Activated T-cell treated with anti-CD3 and anti-CD28 coated beads, Interleukin-2, amount 50 U/mL, for 48 hours (primary cell): ENCODE measurements at regions not wholly inside any gene's neighbourhood (a gene's known extent, or its start where the extent isn't known, plus 50 kb on each side); places are given as distances from the start of the nearest gene placed in this dataset.
"Not testable (repeated sequence)": the region's sequence is repeated elsewhere in the genome, so short reads cannot be mapped to it uniquely, and the experiment has no call there.

Experiments used
- DNase-seq, 2 experiments: peaks; one replicate each; pipeline ENCODE4 v3.0.0-alpha.2; 2020

GRCh38 chr21:28513428-28513827 lies 479.2 kb downstream of the LTN1 start:
- no peak for DNase-seq

- DNase-seq: no peak
Observed at GRCh38 chr21:28509031-28509430, 483.6 kb downstream of the LTN1 start.

GRCh38 chr21:28508126-28508525 lies 484.6 kb downstream of the LTN1 start:
- DNase-seq: no peak

GRCh38 chr21:28496517-28496916 lies 496.2 kb downstream of the LTN1 start:
- no peak for DNase-seq

- DNase-seq: no peak
Observed at GRCh38 chr21:28492127-28492526, 500.6 kb downstream of the LTN1 start.

- DNase-seq: no peak
Observed at GRCh38 chr21:28489821-28490350, 502.8 kb downstream of the LTN1 start.

GRCh38 chr21:28489162-28489561 lies 503.5 kb downstream of the LTN1 start:
- no peak for DNase-seq

GRCh38 chr21:28487455-28488070 lies 505.1 kb downstream of the LTN1 start:
- no peak for DNase-seq

- no peak for DNase-seq
Observed at GRCh38 chr21:28485301-28486022, 507.2 kb downstream of the LTN1 start.

- DNase-seq: no peak
Observed at GRCh38 chr21:28483301-28484035, 509.2 kb downstream of the LTN1 start.

- no peak for DNase-seq
Observed at GRCh38 chr21:28482657-28483056, 510.0 kb downstream of the LTN1 start.

GRCh38 chr21:28480470-28480869 lies 512.2 kb downstream of the LTN1 start:
- DNase-seq: no peak

- no peak for DNase-seq
Observed at GRCh38 chr21:28473530-28474220, 519.0 kb downstream of the LTN1 start.

- DNase-seq: not testable (repeated sequence)
Observed at GRCh38 chr21:28472543-28472942, 520.1 kb downstream of the LTN1 start.

- DNase-seq: no peak
Observed at GRCh38 chr21:28464988-28465387, 527.7 kb downstream of the LTN1 start.

GRCh38 chr21:28464095-28464494 lies 528.6 kb downstream of the LTN1 start:
- no peak for DNase-seq

GRCh38 chr21:28459193-28459592 lies 533.5 kb downstream of the LTN1 start:
- DNase-seq: no peak

GRCh38 chr21:28458446-28458845 lies 534.2 kb downstream of the LTN1 start:
- DNase-seq: no peak

GRCh38 chr21:28455253-28455600 lies 537.5 kb downstream of the LTN1 start:
- no peak for DNase-seq

- DNase-seq: no peak
Observed at GRCh38 chr21:28454564-28455252, 538.0 kb downstream of the LTN1 start.

GRCh38 chr21:28447462-28447861 lies 545.2 kb downstream of the LTN1 start:
- no peak for DNase-seq

GRCh38 chr21:28445141-28445830 lies 547.4 kb downstream of the LTN1 start:
- DNase-seq: no peak
